Neuron (in vitro differentiated cells): ENCODE measurements at regions not wholly inside any gene's neighbourhood (a gene's known extent, or its start where the extent isn't known, plus 50 kb on each side); places are given as distances from the start of the nearest gene placed in this dataset.
A peak's percentile ranks its signal among the peaks of the same experiment; 100 is the strongest.

Experiments used
- H2AFZ ChIP-seq: one replicate; pipeline ENCODE4 v1.6.1; 2013; ENCODE audit warnings: low read depth, mild to moderate bottlenecking, inconsistent platforms, low read length, moderate library complexity
- H3K27me3 ChIP-seq: one replicate; pipeline ENCODE4 v1.6.1; 2013; ENCODE audit warnings: low read length; ENCODE audit not compliant: insufficient read depth
- H3K36me3 ChIP-seq: one replicate; pipeline ENCODE4 v1.6.1; 2013; ENCODE audit warnings: low read length; ENCODE audit not compliant: insufficient read depth
- H3K4me1 ChIP-seq: one replicate; pipeline ENCODE4 v1.6.1; 2013; ENCODE audit warnings: low read length; ENCODE audit not compliant: insufficient read depth
- H3K4me3 ChIP-seq: 2 replicates; pipeline ENCODE4 v1.5.1; 2013; ENCODE audit warnings: mild to moderate bottlenecking, low read length, moderate library complexity
- H3K9me3 ChIP-seq: one replicate; pipeline ENCODE4 v1.6.1; 2013; ENCODE audit warnings: low read length

- peak overlapping the region; percentile 40 for H3K4me3 ChIP-seq
- H3K36me3 ChIP-seq: no peaks in the 10 kb centered on the region
- no peaks in the 10 kb centered on the region for H3K9me3 ChIP-seq
- no peak overlapping the region for H2AFZ ChIP-seq
- H3K27me3 ChIP-seq: peaks cover 4% of the 10 kb centered on the region
- H3K4me1 ChIP-seq: no peaks in the 10 kb centered on the region
Measured at GRCh38 chr3:14320219-14320618, 82.2 kb upstream of the SLC6A6 start.

DNA sequence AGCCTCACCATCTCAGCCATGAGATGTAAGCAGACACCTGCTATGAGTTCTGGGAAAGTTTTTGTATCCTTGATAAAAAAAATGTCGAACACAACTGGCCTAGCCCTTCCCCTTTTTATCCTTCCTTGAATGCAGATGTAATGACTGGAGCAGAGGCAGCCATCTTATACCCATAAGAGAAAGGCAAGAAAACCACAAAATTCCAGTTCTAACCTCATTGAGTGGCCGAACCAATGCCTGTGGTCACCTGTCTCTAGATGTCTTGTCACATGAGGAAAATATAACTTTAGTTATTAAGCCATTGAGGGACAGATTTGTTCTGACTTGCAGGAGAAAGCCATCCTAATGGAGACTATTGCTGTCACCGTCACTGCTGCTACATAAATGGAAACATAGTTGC lies 80.4 kb upstream of the SLC6A6 start:
- no peaks in the 10 kb centered on the region for H3K9me3 ChIP-seq
- no peaks in the 10 kb centered on the region for H3K4me1 ChIP-seq
- no peaks in the 10 kb centered on the region for H3K36me3 ChIP-seq
- no peak overlapping the region for H2AFZ ChIP-seq
- no peak overlapping the region for H3K4me3 ChIP-seq
- H3K27me3 ChIP-seq: peaks cover 4% of the 10 kb centered on the region

- H3K4me3 ChIP-seq: no peak overlapping the region
- H3K36me3 ChIP-seq: no peaks in the 10 kb centered on the region
- H3K27me3 ChIP-seq: no peaks in the 10 kb centered on the region
- H3K9me3 ChIP-seq: no peaks in the 10 kb centered on the region
- H3K4me1 ChIP-seq: no peaks in the 10 kb centered on the region
- H2AFZ ChIP-seq: no peak overlapping the region
Measured at GRCh38 chr3:14322667-14323295, 79.6 kb upstream of the SLC6A6 start.

- Histone ChIP-seq H2AFZ (no peak overlapping the region), H3K36me3 (no peaks in the 10 kb centered on the region), H3K4me1 (no peaks in the 10 kb centered on the region), H3K4me3 (no peak overlapping the region), H3K27me3 (no peaks in the 10 kb centered on the region), H3K9me3 (no peaks in the 10 kb centered on the region)
Measured at GRCh38 chr3:14323401-14324223, 78.8 kb upstream of the SLC6A6 start.

DNA sequence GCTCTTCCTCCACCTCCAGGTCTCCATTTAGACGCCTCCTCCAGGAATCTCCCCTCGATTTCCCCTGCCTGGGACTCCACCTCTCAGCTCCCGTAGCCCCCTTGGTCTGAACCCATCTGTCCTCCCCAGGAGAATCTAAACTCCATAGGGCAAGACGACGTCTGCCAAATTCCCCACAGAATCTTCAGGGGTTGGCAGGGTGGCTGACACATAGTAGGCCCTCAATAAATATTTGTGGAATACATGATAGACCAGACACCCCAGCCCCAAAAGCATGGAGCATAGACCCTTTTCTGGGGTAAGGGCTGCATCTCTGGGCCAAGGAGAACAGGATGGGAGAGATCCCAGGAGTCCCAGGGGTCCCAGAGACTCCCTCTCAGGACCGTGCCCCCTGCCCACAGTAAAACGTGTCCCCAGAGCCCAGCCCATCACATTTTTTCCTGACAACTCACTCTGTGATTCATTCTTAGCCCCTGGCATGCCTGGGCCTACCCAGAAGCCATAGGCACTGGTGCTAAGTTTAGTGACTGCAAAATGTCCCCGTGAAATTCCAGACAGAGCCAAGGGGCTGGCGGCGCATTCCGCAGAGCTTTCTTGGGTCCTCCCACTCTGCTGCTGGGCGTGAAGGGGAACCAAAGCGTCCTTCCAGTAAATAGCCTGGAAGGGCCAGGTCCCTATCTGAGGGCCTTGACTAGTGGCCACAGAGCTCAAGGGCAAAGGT lies 78.0 kb upstream of the SLC6A6 start:
- no peaks in the 10 kb centered on the region for H3K4me1 ChIP-seq
- H3K36me3 ChIP-seq: no peaks in the 10 kb centered on the region
- no peak overlapping the region for H2AFZ ChIP-seq
- H3K9me3 ChIP-seq: no peaks in the 10 kb centered on the region
- no peaks in the 10 kb centered on the region for H3K27me3 ChIP-seq
- H3K4me3 ChIP-seq: no peak overlapping the region

DNA sequence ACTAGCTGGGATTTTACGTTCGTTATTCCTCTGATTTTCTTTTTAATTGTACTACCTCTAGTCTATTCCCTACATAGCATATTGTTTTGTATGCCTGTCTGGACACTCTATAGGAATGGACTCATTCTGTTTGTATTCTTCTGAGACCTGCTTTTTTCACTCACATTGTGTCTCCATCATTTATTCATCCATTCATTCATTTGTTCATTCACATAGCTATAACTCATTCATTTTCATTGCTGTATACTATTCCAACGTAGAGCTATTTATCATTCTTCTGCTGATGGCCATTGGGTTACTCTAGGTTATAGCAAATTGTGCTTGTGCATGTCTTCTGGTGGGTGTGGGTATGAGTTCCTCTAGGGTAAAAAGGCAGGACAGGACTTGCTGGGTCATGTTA lies 74.0 kb upstream of the SLC6A6 start:
- H2AFZ ChIP-seq: no peak overlapping the region
- no peaks in the 10 kb centered on the region for H3K36me3 ChIP-seq
- H3K27me3 ChIP-seq: no peaks in the 10 kb centered on the region
- H3K9me3 ChIP-seq: no peaks in the 10 kb centered on the region
- H3K4me1 ChIP-seq: no peaks in the 10 kb centered on the region
- H3K4me3 ChIP-seq: no peak overlapping the region

GRCh38 chr3:14329116-14329830 lies 73.1 kb upstream of the SLC6A6 start:
- Histone ChIP-seq H3K9me3 (no peaks in the 10 kb centered on the region), H3K4me3 (no peak overlapping the region), H2AFZ (no peak overlapping the region), H3K27me3 (no peaks in the 10 kb centered on the region), H3K4me1 (no peaks in the 10 kb centered on the region), H3K36me3 (no peaks in the 10 kb centered on the region)

DNA sequence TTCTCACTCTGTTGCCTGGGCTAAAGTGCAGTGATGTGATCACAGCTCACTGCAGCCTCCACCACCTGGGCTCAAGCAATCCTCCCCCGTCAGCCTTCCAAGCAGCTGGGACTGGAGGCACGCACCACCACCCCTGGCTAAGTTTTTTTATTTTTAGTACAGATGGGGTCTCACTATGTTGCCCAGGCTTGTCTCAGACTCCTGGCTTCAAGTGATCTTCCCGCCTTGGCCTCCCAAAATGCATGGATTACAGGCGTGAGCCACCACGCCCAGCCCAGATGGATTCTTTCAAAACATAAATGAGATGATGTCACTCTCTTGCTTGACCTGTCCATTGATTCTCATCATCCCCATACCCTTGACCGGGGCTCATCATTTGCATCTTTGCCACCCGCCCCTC lies 72.6 kb upstream of the SLC6A6 start:
- no peaks in the 10 kb centered on the region for H3K36me3 ChIP-seq
- H2AFZ ChIP-seq: no peak overlapping the region
- H3K27me3 ChIP-seq: no peaks in the 10 kb centered on the region
- H3K4me3 ChIP-seq: no peak overlapping the region
- H3K9me3 ChIP-seq: no peaks in the 10 kb centered on the region
- no peaks in the 10 kb centered on the region for H3K4me1 ChIP-seq

GRCh38 chr3:14330508-14330907 lies 71.9 kb upstream of the SLC6A6 start:
- no peak overlapping the region for H3K4me3 ChIP-seq
- no peaks in the 10 kb centered on the region for H3K4me1 ChIP-seq
- no peaks in the 10 kb centered on the region for H3K27me3 ChIP-seq
- no peak overlapping the region for H2AFZ ChIP-seq
- no peaks in the 10 kb centered on the region for H3K36me3 ChIP-seq
- no peaks in the 10 kb centered on the region for H3K9me3 ChIP-seq

- Histone ChIP-seq H3K4me1 (no peaks in the 10 kb centered on the region), H3K27me3 (no peaks in the 10 kb centered on the region), H2AFZ (no peak overlapping the region), H3K4me3 (no peak overlapping the region), H3K9me3 (no peaks in the 10 kb centered on the region), H3K36me3 (no peaks in the 10 kb centered on the region)
Measured at GRCh38 chr3:14331251-14331650, 71.2 kb upstream of the SLC6A6 start.

DNA sequence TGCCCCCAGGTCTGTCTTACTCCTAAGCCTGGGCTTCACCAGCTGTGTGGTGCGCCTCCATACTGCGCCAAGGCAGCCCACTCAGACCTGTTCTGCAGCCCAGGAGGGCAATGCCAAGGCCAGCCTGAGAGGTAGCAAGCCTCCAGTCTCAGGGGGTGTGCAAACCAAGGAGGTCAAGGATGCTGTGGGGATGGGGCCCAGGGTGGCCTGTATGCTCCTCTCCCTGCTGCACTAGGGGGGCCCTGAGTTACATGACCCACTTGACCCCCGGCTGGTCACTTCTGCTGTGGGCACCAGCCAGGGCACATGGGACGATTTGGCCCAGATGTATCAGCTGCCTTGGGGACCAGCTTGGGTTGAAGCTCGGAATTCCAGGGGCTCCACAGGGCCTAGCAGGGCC lies 70.0 kb upstream of the SLC6A6 start:
- H2AFZ ChIP-seq: no peak overlapping the region
- no peaks in the 10 kb centered on the region for H3K36me3 ChIP-seq
- no peak overlapping the region for H3K4me3 ChIP-seq
- no peaks in the 10 kb centered on the region for H3K4me1 ChIP-seq
- H3K9me3 ChIP-seq: no peaks in the 10 kb centered on the region
- no peaks in the 10 kb centered on the region for H3K27me3 ChIP-seq

GRCh38 chr3:14333215-14333614 lies 69.2 kb upstream of the SLC6A6 start:
- H2AFZ ChIP-seq: no peak overlapping the region
- no peaks in the 10 kb centered on the region for H3K9me3 ChIP-seq
- H3K4me1 ChIP-seq: no peaks in the 10 kb centered on the region
- H3K27me3 ChIP-seq: no peaks in the 10 kb centered on the region
- H3K4me3 ChIP-seq: no peak overlapping the region
- no peaks in the 10 kb centered on the region for H3K36me3 ChIP-seq

GRCh38 chr3:14333621-14334020 lies 68.8 kb upstream of the SLC6A6 start:
- no peaks in the 10 kb centered on the region for H3K9me3 ChIP-seq
- H2AFZ ChIP-seq: no peak overlapping the region
- H3K27me3 ChIP-seq: no peaks in the 10 kb centered on the region
- H3K4me3 ChIP-seq: no peak overlapping the region
- H3K4me1 ChIP-seq: no peaks in the 10 kb centered on the region
- no peaks in the 10 kb centered on the region for H3K36me3 ChIP-seq
